ES-I3 (cell line): ENCODE measurements at regions not wholly inside any gene's neighbourhood (a gene's known extent, or its start where the extent isn't known, plus 50 kb on each side); places are given as distances from the start of the nearest gene placed in this dataset.

Experiments used
- H3K36me3 ChIP-seq: 2 replicates; pipeline ENCODE4 v1.6.1; 2013; ENCODE audit warnings: mild to moderate bottlenecking, low read length, control low read depth, moderate library complexity; ENCODE audit not compliant: insufficient read depth
- H3K4me1 ChIP-seq: 2 replicates; pipeline ENCODE4 v1.6.1; 2013; ENCODE audit warnings: mild to moderate bottlenecking, control low read depth, low read length; ENCODE audit not compliant: insufficient read depth
- H3K9ac ChIP-seq: 2 replicates; pipeline ENCODE4 v1.6.1; 2013; ENCODE audit warnings: low read depth, mild to moderate bottlenecking, low read length, moderate library complexity
- H3K9me3 ChIP-seq: 2 replicates; pipeline ENCODE4 v1.6.1; 2013; ENCODE audit warnings: mild to moderate bottlenecking, low read length, moderate library complexity; ENCODE audit not compliant: control insufficient read depth, insufficient read depth

DNA sequence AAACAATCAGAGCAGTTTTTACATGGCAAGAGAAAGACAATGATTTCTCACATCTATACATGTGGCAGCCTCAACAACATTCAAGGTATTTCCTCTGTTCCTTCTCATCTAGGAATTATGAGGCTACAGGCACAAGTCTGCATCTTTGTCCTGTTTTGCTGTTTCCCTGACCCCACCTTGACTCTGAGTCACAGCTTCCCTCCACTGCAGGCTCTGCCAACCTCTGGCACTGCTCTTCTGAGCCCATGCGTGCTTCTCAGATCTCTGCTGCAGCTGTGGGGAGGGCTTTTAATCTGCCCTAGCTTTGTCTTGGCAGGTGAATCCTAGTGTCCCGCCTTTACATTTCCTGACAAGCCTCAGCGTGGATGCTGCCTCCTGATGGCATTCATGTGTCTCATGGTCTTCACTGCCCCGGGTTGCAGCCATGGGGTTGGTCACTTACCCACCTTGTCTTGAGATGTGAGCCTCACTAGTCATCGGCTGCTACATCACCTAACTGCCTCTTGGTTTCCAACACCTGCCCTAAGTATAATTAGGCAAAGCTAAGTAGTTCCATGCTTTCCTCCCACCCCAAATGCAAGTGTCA, 578.5 kb downstream of the TBC1D22A start:
- Histone ChIP-seq H3K9me3 (no peaks in the 10 kb centered on the region), H3K36me3 (no peaks in the 10 kb centered on the region), H3K4me1 (no peaks in the 10 kb centered on the region), H3K9ac (no peak overlapping the region)

DNA sequence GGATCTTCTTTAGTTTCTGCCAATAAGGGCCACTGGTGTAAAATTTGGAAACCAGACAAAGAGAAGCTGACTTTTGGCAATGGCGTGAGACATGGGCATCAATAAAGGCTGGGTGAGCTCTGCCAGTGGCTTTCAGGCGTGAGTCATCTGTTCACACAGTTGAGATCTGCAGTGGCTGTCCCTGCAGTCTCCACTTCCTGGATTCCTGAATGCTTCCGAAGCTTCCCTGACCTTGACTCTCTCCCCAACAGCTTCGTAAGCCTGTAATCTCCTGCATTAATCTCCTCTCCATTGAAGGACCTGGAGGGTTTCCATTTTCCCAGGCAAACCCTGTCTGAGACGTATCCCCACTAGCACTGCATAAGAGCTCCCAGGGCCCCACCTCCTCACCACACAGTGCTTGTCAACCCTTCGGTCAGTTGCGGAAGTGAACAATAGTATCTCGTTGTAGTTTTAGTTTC, 574.7 kb downstream of the TBC1D22A start:
- Histone ChIP-seq H3K4me1 (no peaks in the 10 kb centered on the region), H3K36me3 (no peaks in the 10 kb centered on the region), H3K9ac (no peak overlapping the region), H3K9me3 (no peaks in the 10 kb centered on the region)

DNA sequence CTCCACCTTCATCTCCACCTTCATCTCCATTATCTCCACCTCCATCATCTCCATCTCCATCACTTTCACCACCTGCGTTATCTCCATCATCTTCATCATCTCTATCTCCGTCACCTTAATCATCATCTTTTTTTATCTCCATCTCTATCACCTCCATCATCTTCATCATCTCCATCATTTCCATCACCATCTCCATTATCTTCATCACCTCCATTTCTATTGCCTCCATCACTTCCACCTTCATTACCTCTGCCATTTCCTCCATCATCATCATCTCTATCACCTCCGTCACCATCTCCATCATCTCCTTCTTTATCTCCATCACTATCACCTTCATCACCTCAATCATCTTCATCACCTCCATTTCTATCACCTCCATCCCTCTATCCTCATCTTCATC, 573.5 kb downstream of the TBC1D22A start:
- H3K9me3 ChIP-seq, result no peaks in the 10 kb centered on the region

DNA sequence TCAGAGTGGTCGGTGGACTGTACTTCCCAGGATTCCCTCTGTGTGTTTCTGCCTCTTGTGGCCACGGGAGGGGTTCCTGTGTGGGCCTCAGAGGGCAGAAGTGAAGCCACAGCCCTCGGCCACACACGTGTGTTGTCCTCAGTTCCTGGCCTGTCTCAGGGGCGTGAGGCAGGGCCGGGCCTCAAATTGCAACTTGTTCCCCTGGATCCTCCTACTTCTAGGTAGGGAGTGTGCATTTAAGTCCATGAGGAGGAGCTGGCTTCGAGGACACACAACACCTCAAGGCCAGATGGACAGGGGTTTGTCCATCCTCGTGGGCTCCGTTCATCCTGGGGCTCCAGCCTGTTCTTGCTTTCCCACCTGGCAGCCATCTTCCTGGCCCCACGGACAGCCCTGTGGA, 573.0 kb downstream of the TBC1D22A start:
- H3K9me3 ChIP-seq, result no peaks in the 10 kb centered on the region
- H3K9ac ChIP-seq, result no peak overlapping the region
- no peaks in the 10 kb centered on the region for H3K36me3 ChIP-seq
- H3K4me1 ChIP-seq, result no peaks in the 10 kb centered on the region

More for the DNA sequence above, 573.5 kb downstream of the TBC1D22A start:
- H3K4me1 ChIP-seq, result no peaks in the 10 kb centered on the region
- no peaks in the 10 kb centered on the region for H3K36me3 ChIP-seq
- H3K9ac ChIP-seq, result no peak overlapping the region

DNA sequence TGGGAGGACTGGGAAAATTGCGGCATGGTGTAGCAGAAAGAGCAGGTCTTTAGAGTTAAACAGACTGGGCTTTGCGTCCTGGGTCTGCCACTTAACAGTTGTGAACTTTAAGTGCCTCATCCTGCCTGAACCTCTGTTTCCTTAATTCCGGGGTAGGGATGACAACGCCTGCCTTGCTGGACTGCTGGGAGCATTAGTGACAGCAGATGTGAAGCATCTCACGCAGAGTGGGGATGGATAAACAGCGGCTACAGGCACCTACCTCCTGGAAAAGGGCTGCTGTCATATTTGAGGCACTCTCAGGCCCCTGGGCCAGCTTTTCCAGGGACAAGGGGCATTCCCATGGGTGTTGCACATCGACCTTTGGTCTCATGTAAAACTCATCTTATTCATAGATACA, 572.2 kb downstream of the TBC1D22A start:
- no peaks in the 10 kb centered on the region for H3K9me3 ChIP-seq
- no peak overlapping the region for H3K9ac ChIP-seq
- H3K36me3 ChIP-seq, result no peaks in the 10 kb centered on the region
- H3K4me1 ChIP-seq, result no peaks in the 10 kb centered on the region

DNA sequence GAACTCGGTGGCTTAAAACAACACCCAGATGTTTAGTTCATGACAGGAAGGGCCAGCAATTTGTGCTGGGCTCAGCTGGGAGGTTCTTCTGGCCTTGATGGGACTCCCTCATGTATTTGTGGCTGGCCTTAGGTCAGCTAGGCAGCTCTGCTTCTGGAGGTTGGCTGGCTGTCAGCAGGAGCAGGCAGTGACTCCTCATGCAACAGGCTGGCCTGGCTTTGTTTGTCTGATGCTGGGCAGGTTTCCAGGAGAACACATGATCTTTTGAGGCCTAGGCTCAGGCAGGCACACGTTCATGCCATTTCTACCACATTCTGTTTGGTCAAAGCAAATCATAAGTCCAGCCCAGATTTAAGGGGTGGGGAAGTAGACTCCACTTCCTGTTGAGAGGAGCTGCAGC, 571.2 kb downstream of the TBC1D22A start:
- no peaks in the 10 kb centered on the region for H3K36me3 ChIP-seq
- peaks cover 1% of the 10 kb centered on the region; the same call in 1 of the 2 replicates for H3K4me1 ChIP-seq
- no peaks in the 10 kb centered on the region for H3K9me3 ChIP-seq
- H3K9ac ChIP-seq, result no peak overlapping the region

DNA sequence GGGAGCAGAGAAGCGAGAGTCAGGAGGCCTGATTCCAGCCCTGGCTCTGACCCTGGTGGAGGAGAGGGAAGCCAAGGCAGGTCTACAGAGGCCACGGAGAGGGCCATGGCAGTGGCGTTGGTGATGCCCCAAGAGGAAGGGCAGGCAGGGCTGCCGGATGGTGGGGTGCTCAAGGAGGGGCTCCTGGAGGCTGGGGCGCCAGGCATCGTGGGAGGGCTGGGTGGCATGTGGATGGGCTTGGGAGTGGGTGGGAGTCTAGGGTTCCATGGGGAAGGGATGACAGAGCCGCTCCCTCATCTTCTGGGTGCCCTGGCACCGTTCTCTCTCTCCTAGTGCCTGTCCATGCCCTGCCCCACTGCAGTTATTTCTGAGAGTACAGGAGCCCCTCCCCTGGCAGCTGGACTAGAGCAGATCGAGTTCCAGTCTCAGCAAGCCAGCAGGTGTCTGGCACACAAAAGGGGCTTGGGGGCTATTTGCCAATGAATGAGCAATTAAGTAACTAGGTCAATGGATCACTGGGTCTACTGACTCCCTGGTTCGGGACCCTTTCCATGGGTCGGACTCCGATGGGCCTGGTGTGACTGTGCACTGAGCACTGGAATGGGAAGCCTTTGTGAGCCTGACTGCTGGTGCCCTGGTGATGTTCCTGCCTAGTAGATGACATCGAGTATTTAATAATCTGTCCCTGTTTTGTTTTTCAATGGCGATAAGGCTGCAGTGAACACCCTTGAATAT, 570.0 kb downstream of the TBC1D22A start:
- Histone ChIP-seq H3K9ac (no peak overlapping the region), H3K4me1 (peaks cover 4% of the 10 kb centered on the region; the same call in 1 of the 2 replicates), H3K36me3 (no peaks in the 10 kb centered on the region), H3K9me3 (no peaks in the 10 kb centered on the region)

DNA sequence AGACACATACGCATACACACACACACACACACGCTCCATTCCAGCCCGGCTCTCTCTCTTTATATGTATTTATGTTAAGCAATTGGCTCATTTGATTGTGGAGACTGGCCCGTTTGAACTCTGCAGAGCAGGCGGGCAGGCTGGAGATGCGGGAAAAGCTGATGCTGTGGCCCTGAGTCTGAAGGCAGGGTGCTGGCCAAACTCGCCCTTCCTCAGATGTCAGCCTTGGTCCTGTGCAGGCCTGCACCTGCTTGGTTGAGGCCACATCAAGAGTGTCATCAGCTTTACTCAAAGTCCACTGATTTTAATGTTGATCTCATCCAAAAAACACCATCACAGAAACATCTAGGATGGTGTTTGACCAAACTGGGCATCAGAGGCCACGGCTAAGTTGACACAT, 569.3 kb downstream of the TBC1D22A start:
- no peaks in the 10 kb centered on the region for H3K9me3 ChIP-seq
- H3K9ac ChIP-seq, result no peak overlapping the region
- peaks cover 4% of the 10 kb centered on the region; the same call in 1 of the 2 replicates for H3K4me1 ChIP-seq
- H3K36me3 ChIP-seq, result no peaks in the 10 kb centered on the region

DNA sequence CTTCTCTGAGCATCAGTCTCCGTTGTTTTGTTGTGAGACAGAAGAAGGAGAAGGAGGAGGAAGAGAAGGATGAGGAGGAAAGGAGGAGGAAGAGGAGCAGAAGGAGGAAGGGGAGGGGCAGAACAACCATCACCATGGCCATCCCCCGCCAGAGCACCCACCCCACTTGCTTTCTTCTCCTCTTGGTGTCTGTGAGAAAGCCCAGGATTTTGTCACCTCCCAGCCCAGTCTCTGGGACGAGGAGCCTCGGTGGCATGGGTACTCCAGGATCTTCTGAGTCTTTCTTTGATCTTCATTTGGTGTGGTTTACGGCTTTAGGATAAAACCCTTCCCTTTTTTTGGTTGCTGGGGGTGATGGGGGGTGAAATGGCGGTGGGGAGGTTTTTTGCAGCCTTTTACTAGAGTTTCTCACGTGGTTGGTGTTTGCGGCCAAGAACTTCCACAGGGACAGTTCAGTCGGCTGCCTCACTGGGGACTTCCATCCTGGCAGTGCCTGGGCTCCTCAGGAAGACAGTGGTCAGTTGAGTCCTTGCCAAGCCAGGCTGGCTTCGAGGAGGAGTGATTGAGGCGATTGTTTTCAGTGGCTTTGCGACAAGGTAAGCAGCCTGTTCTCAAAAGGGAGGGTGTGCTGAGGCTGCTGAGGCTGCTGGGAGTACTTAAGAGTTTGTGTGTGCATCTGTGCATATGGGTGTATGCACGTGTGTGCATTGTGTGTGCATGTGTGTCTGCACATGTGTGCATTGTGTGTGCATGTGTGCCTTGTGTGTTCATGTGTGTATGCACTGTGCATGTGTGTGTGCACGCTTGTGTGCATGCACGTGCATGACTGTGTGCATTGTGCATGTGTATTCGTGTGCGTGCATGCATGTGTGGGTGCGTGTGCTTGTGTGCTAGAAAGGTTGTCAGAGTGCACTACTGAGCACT, 567.5 kb downstream of the TBC1D22A start:
- H3K9ac ChIP-seq, result no peak overlapping the region
- peaks cover 4% of the 10 kb centered on the region; the same call in 1 of the 2 replicates for H3K4me1 ChIP-seq
- H3K36me3 ChIP-seq, result no peaks in the 10 kb centered on the region
- H3K9me3 ChIP-seq, result no peaks in the 10 kb centered on the region

DNA sequence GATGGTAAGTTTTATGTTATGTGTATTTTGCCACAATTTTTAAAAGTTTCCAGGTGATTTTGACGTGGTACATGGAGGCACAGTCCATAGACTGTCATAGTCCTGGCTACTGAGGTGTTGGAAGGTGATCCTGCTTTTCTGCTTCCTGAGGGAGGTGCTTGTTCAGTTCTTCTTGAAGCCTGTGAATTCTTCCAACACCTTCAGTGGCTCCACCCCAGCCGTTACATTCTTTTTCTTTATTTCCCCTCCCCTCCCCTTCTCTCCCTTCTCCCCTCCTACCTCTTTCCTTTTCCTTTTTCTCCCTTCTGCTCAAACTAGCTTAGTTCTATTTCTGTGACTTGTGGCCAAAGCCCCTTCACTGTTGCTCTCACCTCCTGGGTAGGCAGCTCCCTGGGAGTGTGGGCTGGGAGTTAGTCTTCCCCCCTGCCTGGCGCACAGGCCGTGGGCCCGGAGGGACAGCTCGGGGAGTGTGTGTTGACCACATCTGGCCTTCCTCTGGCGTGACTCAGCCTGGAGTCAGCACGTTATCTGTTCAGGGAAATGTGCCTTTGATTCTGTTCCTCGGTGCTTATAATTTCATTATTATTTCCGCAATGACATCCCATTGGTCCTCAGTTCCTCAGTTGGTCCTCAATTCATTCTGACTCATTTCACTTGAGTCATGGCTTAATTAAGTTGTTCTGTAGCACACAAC, 566.2 kb downstream of the TBC1D22A start:
- no peaks in the 10 kb centered on the region for H3K36me3 ChIP-seq
- H3K9ac ChIP-seq, result no peak overlapping the region
- H3K9me3 ChIP-seq, result no peaks in the 10 kb centered on the region
- H3K4me1 ChIP-seq, result peaks cover 4% of the 10 kb centered on the region; the same call in 1 of the 2 replicates

DNA sequence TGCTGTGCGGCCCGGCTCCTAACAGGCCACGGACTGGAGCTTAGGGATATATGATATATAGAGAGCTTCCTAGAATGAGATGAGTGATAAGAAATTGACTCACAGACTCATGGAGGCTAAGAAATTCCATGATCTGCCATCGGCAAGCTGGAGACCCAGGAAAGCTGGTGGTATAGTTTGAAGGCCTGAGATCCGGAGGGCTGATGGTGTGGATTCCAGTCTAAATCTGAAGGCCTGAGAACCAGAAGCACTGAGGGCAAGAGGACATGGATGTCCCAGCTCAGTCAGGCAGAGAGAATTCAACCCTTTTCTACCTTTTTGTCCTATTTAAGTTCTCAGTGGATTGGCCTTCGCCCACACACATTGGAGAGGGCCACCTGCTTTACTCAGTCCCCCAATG, 564.8 kb downstream of the TBC1D22A start:
- no peaks in the 10 kb centered on the region for H3K9me3 ChIP-seq
- peaks cover 4% of the 10 kb centered on the region; the same call in 1 of the 2 replicates for H3K4me1 ChIP-seq
- no peaks in the 10 kb centered on the region for H3K36me3 ChIP-seq
- H3K9ac ChIP-seq, result no peak overlapping the region

DNA sequence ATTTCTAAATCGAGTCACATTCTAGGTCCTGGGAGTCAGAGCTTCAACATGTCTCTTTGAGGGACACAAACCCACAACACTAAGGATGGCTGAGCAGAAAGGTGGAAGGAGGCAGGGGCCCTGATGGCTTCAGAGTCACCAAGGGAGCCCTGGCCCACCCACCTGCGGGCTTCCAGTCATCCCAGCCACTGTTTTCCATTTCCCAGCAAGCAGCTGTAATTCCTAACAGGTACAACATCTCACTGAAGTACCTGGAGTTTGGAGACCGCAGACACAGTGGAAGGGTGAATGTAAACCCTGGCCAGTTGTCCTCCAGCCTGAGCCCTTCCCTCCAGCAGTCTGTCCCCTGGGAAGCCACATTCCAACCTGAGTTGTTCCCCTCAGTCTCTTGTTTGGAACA, 562.8 kb downstream of the TBC1D22A start:
- no peaks in the 10 kb centered on the region; the same call in 1 of the 2 replicates for H3K9me3 ChIP-seq
- no peaks in the 10 kb centered on the region for H3K36me3 ChIP-seq
- H3K4me1 ChIP-seq, result peaks cover 4% of the 10 kb centered on the region; the same call in 1 of the 2 replicates
- H3K9ac ChIP-seq, result no peak overlapping the region

DNA sequence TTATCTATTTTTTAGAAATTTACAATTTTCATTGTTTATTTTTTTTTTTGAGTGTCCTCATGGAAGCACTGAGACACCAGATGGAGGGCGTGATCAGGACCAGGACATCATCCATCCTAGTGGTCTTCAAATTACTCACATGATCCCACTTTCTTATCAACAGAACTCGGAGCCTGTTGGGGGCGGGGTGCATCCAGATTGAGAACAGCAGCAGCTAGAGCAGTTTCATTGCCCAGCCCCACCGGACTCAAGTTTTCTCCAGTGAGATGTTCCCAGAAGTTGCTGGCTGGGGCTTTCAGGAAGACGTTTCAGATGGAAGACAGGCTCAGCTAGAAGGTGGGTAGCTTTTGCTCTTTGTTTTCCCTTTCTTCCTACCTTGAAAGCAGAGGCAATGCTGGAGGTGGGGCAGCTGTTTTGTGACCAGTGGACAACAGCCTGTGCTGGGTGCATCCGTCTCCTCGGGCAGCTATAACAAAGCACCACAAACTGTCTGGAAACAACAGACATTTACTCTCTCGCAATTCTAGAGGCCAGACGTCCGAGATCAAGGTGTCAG, 562.1 kb downstream of the TBC1D22A start:
- no peaks in the 10 kb centered on the region for H3K36me3 ChIP-seq
- H3K4me1 ChIP-seq, result peaks cover 4% of the 10 kb centered on the region; the same call in 1 of the 2 replicates
- no peak overlapping the region for H3K9ac ChIP-seq
- no peaks in the 10 kb centered on the region; the same call in 1 of the 2 replicates for H3K9me3 ChIP-seq
